Epithelial cell of esophagus (primary cell): ENCODE measurements at regions not wholly inside any gene's neighbourhood (a gene's known extent, or its start where the extent isn't known, plus 50 kb on each side); places are given as distances from the start of the nearest gene placed in this dataset.
"Not testable (repeated sequence)": the region's sequence is repeated elsewhere in the genome, so short reads cannot be mapped to it uniquely, and the experiment has no call there.

Experiments
- DNase-seq: peaks from one replicate; pipeline ENCODE4 v3.0.0; 2010; ENCODE audit warnings: low read depth
- H3K4me3 ChIP-seq: 2 replicates; pipeline ENCODE4 v1.5.1; 2011; ENCODE audit warnings: mild to moderate bottlenecking, low read length, control low read depth
- TF ChIP-seq, protein P1 (sequence below): IDR thresholded peaks from 2 replicates; pipeline ENCODE4 v1.5.1; 2011; ENCODE audit warnings: low read depth, mild to moderate bottlenecking, low read length, control low read depth, inconsistent platforms; ENCODE audit not compliant: insufficient read depth; ENCODE audit errors: missing control alignments

- DNase-seq: peak; percentile 15
- TF ChIP-seq, protein P1, sequence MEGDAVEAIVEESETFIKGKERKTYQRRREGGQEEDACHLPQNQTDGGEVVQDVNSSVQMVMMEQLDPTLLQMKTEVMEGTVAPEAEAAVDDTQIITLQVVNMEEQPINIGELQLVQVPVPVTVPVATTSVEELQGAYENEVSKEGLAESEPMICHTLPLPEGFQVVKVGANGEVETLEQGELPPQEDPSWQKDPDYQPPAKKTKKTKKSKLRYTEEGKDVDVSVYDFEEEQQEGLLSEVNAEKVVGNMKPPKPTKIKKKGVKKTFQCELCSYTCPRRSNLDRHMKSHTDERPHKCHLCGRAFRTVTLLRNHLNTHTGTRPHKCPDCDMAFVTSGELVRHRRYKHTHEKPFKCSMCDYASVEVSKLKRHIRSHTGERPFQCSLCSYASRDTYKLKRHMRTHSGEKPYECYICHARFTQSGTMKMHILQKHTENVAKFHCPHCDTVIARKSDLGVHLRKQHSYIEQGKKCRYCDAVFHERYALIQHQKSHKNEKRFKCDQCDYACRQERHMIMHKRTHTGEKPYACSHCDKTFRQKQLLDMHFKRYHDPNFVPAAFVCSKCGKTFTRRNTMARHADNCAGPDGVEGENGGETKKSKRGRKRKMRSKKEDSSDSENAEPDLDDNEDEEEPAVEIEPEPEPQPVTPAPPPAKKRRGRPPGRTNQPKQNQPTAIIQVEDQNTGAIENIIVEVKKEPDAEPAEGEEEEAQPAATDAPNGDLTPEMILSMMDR: no peak
- no peak overlapping the region for H3K4me3 ChIP-seq
Observed at GRCh38 chr13:54004026-54004699, 975.5 kb downstream of the OLFM4 start.

DNA sequence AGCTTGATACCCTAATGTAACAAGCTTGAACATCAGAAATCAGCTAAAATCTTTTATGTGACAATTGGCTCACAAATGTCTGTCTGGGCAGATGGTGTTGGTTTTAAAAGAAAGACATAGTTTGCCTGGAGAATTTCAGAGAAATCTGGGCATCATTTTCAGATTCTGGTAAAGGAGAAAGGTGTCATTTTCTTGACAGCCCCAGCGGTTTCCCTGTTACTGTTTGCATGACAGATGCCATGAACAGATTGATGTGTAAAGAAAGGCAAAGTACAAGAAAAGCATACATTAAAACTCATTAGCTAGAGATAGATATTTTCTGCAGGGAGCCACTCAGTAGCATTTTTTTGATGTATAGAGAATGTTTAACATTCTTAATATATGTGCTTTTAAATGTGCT lies 987.9 kb downstream of the OLFM4 start:
- no peak for DNase-seq
- TF ChIP-seq, protein P1: no peak
- no peak overlapping the region for H3K4me3 ChIP-seq

- DNase-seq: no peak
- TF ChIP-seq, protein P1: no peak
- H3K4me3 ChIP-seq: no peak overlapping the region
Observed at GRCh38 chr13:54018485-54018884, 989.9 kb downstream of the OLFM4 start.

- DNase-seq: peak; percentile 77
- TF ChIP-seq, protein P1: no peak
- H3K4me3 ChIP-seq: no peak overlapping the region
Observed at GRCh38 chr13:54029226-54029625, 1000.6 kb downstream of the OLFM4 start.

GRCh38 chr13:54029720-54030119 lies 1001.1 kb downstream of the OLFM4 start:
- TF ChIP-seq, protein P1: no peak
- DNase-seq: no peak
- H3K4me3 ChIP-seq: no peak overlapping the region

GRCh38 chr13:54033323-54033861 lies 1004.8 kb downstream of the OLFM4 start:
- TF ChIP-seq, protein P1: no peak
- DNase-seq: no peak
- H3K4me3 ChIP-seq: no peak overlapping the region

DNA sequence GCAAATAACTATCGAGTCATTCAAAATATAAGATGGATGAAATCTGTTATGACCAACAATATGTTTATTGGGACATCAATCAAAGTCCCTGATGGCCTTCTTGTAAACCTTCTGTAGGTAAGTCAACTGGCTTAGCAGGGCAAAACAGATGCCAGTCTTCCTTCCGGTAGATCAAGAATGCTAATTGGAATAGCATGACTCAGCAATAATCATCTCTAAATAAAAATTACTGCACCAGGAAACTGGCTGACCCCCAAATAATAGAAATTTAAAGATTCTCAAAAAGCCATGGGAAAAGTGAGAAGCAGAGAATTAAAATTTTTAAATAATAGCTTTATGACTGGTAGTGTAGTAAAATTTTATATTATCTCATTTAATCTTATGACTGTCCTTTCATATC lies 1005.4 kb downstream of the OLFM4 start:
- TF ChIP-seq, protein P1: no peak
- DNase-seq: no peak
- no peak overlapping the region for H3K4me3 ChIP-seq

DNA sequence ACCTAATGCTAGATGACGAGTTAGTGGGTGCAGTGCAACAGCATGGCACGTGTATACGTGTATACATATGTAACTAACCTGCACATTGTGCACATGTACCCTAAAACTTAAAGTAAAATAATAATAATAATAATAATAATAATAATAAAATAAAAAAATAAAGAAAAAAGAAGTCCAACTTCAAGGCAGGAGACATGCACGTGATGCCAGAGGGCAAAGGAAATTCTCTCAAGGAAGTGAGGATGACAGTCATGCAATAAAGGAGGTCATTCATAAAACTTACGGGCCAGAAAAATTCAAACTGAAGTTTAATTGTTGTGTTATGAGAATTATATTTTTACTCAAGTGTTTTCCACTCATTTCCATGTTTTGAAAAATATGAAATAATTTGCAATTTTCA lies 1028.8 kb downstream of the OLFM4 start:
- DNase-seq, H3K4me3 ChIP-seq: not testable (repeated sequence)

GRCh38 chr13:54069958-54070357 lies 1041.3 kb downstream of the OLFM4 start:
- not testable (repeated sequence) for DNase-seq, H3K4me3 ChIP-seq
